Right lobe of liver (tissue), 6 donors: ENCODE measurements at regions not wholly inside any gene's neighbourhood (a gene's known extent, or its start where the extent isn't known, plus 50 kb on each side); places are given as distances from the start of the nearest gene placed in this dataset.

Experiments
- ATAC-seq, 4 donors: fragments of 200-7000 bp; cut with Tn5 transposase; one replicate each; pipeline ENCODE4 v1.9.1; 2020; ENCODE audit warnings: mild to moderate bottlenecking in 4 of 4, moderate library complexity in 4 of 4
- DNase-seq, 3 donors: peaks; one replicate each; pipeline ENCODE4 v3.0.0-alpha.2; 2020
- H3K27ac ChIP-seq, 3 donors: fragments of 200-600 bp; one replicate each; pipeline ENCODE4 v1.8.0; 2022
- H3K27me3 ChIP-seq, 2 donors: fragments of 200-600 bp; one replicate each; pipeline ENCODE4 v1.8.0; 2022
- H3K36me3 ChIP-seq, 4 donors: fragments of 200-600 bp; sonication (generic) in 1 of 4; one replicate each; pipeline versions ENCODE4 v1.5.1 to v1.8.0; 2017 to 2022; ENCODE audit warnings: control low read depth in 1 of 4
- H3K4me1 ChIP-seq, 4 donors: fragments of 200-600 bp; sonication (generic) in 1 of 4; one replicate each; pipeline versions ENCODE4 v1.5.1 to v1.8.0; 2017 to 2022; ENCODE audit warnings: control low read depth in 1 of 4
- H3K4me3 ChIP-seq, 3 donors: fragments of 200-600 bp; one replicate each; pipeline ENCODE4 v1.8.0; 2022
- H3K9me3 ChIP-seq, 4 donors: fragments of 200-600 bp; sonication (generic) in 1 of 4; one replicate each; pipeline versions ENCODE4 v1.5.1 to v1.8.0; 2017 to 2022; ENCODE audit warnings: control low read depth in 1 of 4
- POLR2A ChIP-seq: fragments of 450-650 bp; IDR thresholded peaks from one replicate; pipeline ENCODE4 v1.6.1; 2017; ENCODE audit warnings: antibody characterized with exemption, mild to moderate bottlenecking
- WGBS: methylation state at CpG from one replicate; pipeline ENCODE4 v1.1.6; 2018; ENCODE audit warnings: low coverage, low lambda C conversion rate; ENCODE audit not compliant: insufficient coverage; ENCODE audit errors: missing lambda C conversion rate; 5-methylcytosine and 5-hydroxymethylcytosine counted together
- intact Hi-C, 2 donors: fragments of 100-400 bp; cut with DNase I; formaldehyde crosslinking; loops; one replicate each; pipeline versions ENCODE4 v1.11.2 to v1.14.1; 2022
- TF ChIP-seq, protein P1 (sequence below), 4 donors: fragments of 200-600 bp in 3 of 4; fragments of 450-650 bp in 1 of 4; IDR thresholded peaks; one replicate each; pipeline versions ENCODE4 v1.5.1 to v1.8.0; 2016 to 2022; ENCODE audit warnings: antibody characterized with exemption in 4 of 4, mild to moderate bottlenecking in 2 of 4
- donor health status: DM: no; HTN: yes; CAD: no.
- donor health status: DM: no; HTN: no; CAD: no.
- donor health status: DM: no; HTN: no; CAD: no.
- donor health status: DM: no; HTN: yes; CAD: no.
- donor health status: DM: no; HTN: yes; CAD: no.

DNA sequence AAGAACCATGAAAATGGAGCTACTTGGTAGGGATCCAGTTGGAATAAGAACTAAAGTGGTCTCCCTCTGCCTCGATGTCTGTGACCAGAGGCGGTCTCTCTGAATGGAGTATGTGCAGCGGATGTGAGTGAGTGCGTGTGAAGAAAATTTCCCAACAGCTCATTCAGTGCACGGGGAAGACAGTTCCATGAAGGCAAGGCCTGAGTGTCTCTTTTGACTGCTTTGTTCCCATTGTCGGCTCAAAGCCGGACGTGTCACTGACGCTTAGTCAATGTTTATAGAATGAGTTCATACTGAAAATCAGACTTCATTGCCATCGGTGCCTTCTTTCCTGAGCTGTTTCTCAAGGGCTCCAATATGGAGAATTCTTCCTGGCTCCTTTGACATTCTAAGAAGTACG is 55.3 kb upstream of the GRB10 start:
- Histone ChIP-seq H3K9me3 (no peaks in the 10 kb centered on the region), H3K4me3 (no peak overlapping the region), H3K27me3 (no peaks in the 10 kb centered on the region), H3K4me1 (no peaks in the 10 kb centered on the region), H3K27ac (no peak overlapping the region), H3K36me3 (no peaks in the 10 kb centered on the region)
- 82% methylated on average over 7 of the region's 11 CpGs for WGBS
- intact Hi-C loops = no loop called here
- TF ChIP-seq, protein P1, sequence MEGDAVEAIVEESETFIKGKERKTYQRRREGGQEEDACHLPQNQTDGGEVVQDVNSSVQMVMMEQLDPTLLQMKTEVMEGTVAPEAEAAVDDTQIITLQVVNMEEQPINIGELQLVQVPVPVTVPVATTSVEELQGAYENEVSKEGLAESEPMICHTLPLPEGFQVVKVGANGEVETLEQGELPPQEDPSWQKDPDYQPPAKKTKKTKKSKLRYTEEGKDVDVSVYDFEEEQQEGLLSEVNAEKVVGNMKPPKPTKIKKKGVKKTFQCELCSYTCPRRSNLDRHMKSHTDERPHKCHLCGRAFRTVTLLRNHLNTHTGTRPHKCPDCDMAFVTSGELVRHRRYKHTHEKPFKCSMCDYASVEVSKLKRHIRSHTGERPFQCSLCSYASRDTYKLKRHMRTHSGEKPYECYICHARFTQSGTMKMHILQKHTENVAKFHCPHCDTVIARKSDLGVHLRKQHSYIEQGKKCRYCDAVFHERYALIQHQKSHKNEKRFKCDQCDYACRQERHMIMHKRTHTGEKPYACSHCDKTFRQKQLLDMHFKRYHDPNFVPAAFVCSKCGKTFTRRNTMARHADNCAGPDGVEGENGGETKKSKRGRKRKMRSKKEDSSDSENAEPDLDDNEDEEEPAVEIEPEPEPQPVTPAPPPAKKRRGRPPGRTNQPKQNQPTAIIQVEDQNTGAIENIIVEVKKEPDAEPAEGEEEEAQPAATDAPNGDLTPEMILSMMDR (IDR thresholded peaks at IDR 0.05) = no peak
- TF ChIP-seq POLR2A = no peak
- no peak for DNase-seq
- ATAC-seq = no peak

DNA sequence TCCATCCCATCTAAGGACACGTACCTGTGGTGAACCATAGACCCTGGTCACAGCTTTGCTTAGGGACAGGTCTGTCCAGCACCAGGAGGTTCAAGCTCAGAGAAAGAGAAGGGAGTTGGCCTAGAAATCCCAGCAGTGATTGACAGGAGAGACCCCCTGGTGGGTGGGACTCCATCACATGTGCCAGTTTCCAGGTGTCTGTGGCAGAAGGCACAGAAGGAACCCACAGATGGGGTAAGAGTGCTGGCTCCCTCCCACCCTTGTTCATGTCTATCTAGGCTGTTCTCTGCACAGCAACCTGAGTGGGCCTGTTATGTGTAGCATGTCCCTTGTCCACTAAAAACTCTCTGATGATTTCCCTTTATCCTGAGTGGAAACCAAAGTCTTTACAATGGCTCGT is 54.0 kb upstream of the GRB10 start:
- intact Hi-C loops = no loop called here
- 69% methylated on average over 2 of the region's 2 CpGs for WGBS
- H3K4me1 ChIP-seq = no peaks in the 10 kb centered on the region
- ATAC-seq (no peak), DNase-seq (no peak)
- TF ChIP-seq, protein P1 (IDR thresholded peaks at IDR 0.05) = no peak
- no peak for TF ChIP-seq POLR2A
- H3K27ac ChIP-seq = no peak overlapping the region
- H3K4me3 ChIP-seq = no peak overlapping the region
- no peaks in the 10 kb centered on the region for H3K9me3 ChIP-seq
- no peaks in the 10 kb centered on the region for H3K36me3 ChIP-seq
- H3K27me3 ChIP-seq = no peaks in the 10 kb centered on the region

DNA sequence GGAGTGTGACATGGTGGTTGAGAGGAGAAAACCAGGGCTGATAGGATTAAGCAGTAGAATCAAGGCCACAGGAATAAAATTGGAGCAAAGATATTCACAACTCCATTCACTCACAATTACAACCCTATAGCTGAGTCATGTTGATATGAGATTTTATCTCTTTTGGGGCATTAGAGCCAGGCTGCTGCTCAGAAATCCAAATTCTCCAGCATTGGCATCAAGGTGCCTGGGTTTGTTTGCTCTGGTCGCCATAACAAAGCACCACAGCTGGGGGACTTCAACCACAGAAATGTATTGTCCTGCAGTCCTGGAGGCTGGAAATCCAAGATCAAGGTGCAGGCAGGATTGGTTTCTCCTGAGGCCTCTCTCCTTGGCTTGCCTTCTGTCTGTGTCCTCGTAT is 52.5 kb upstream of the GRB10 start:
- intact Hi-C loops = no loop called here
- no peaks in the 10 kb centered on the region for H3K36me3 ChIP-seq
- TF ChIP-seq, protein P1 (IDR thresholded peaks at IDR 0.05) = no peak
- TF ChIP-seq POLR2A = no peak
- ATAC-seq (no peak), DNase-seq (no peak)
- H3K9me3 ChIP-seq = no peaks in the 10 kb centered on the region
- no peaks in the 10 kb centered on the region for H3K4me1 ChIP-seq
- H3K4me3 ChIP-seq = no peak overlapping the region
- H3K27ac ChIP-seq = no peak overlapping the region
- H3K27me3 ChIP-seq = no peaks in the 10 kb centered on the region
- 86% methylated on average over 1 of the region's 2 CpGs for WGBS

DNA sequence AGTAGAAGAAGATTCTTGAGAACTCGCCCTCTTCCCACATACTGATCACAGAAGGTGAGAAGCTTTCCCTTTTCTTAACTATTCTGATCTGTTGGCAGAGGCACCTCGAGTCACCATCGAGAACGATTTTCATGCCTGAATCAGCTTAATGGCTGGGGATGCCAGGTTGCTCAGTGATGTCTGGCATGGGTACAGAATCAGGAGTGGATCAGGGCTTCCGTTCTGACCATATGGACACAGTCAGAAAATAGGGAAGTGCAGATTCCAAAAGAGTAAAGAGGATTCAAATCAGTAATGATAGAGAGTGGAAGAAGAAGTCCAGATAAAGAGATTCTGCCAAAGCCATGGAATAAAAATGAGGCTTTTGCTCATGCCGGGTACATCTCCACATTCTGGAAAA is 52.0 kb upstream of the GRB10 start:
- DNase-seq (no peak), ATAC-seq (no peak)
- Histone ChIP-seq H3K27me3 (no peaks in the 10 kb centered on the region), H3K4me1 (no peaks in the 10 kb centered on the region), H3K27ac (no peak overlapping the region), H3K4me3 (no peak overlapping the region), H3K36me3 (no peaks in the 10 kb centered on the region), H3K9me3 (no peaks in the 10 kb centered on the region)
- intact Hi-C loops = no loop called here
- 74% methylated on average over 6 of the region's 6 CpGs for WGBS
- TF ChIP-seq, protein P1 (IDR thresholded peaks at IDR 0.05) = no peak
- TF ChIP-seq POLR2A = no peak

DNA sequence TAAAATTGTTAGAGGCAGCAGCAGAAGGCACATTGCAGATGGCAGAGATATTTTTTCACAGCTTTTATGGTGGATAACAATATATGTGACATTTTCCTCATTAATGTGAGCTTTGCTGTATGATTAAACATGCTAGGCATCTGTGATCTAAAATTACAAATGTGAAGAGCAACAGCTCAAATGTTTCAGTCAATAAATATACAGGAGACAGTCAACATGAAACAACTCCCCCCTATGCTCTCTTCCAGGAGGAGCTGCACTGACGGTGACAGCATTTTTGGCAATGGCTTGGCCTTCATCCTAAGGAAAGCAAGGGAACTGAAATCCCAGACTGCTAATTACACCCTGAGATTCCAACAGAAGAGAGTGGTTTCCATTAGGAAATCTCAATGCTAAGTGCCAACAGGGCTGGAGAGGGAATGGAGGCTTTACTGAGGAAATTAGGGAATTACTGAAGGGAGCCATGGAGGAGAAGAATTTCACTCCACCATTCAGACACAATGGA is 51.4 kb upstream of the GRB10 start:
- Histone ChIP-seq H3K27me3 (no peaks in the 10 kb centered on the region), H3K4me1 (no peaks in the 10 kb centered on the region), H3K36me3 (no peaks in the 10 kb centered on the region), H3K27ac (no peak overlapping the region), H3K9me3 (no peaks in the 10 kb centered on the region), H3K4me3 (no peak overlapping the region)
- intact Hi-C loops = no loop called here
- DNase-seq = no peak
- ATAC-seq = no peak
- TF ChIP-seq, protein P1 (IDR thresholded peaks at IDR 0.05) = no peak
- TF ChIP-seq POLR2A = no peak
- 17% methylated on average over 1 of the region's 1 CpG for WGBS
